ENCODE measurements at regions not wholly inside any gene's neighbourhood (a gene's known extent, or its start where the extent isn't known, plus 50 kb on each side); places are given as distances from the start of the nearest gene placed in this dataset.

DNA sequence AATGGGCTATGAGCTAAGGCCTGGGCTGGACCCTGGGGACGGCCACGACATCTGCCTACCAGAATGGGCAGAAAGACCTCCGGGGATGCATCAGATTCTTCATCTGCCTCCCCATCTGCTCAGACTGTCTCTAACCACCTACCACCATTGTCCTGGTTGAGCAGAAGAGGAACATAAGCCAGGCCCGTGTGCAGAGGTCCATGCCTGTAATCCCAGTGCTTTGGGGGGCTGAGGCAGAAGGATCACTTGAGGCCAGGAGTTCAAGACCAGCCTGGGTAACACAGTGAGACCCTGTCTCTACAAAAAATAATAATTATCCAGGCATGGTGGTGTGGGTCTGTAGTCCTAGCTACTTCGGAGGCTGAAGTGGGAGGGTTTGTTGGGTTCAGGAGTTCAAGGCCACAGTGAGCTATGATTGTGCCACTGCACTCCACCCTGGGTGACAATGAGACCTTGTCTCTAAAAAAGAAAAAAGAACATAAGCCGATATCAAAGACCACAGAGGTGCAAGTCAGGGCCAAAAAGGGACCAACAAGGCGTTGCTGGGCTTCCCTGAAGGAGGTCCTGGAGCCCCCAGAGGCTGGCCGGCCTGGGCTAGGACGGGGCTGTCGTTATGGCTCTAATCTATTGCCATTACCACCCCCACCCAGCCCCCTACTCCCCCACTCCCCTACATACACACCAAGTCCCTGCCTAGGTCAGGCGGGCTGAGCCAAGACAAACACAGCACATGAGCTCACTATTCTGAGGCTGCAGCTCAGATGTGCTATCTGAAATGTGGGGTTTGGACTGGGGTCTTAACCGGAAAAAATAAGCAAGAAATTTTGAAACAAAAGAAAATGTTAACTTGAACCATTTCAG is 239.2 kb upstream of the RAB4A start:
- no peak for DNase-seq (ENCODE audit: low read depth)

DNA sequence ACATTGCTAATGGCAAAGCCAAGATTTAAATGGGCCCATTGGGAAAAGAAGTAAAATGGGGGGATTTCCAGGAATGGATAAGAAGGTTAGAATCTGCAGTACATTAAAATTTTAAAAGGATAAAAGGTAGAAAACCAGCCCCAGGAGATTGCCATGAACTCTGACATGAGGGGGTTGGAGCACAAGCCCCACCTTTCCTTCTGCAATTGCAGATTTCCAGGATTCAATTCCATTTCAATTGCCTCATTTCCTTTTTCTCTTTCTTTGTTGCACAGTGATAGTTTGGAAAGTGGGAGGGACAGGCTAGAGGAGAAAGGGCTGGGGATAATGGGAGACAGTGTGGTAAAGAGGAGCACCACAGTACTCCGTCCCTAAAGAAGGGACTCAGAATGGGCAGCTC is 238.5 kb upstream of the RAB4A start:
- no peak for DNase-seq (ENCODE audit: low read depth)

- no peak for DNase-seq (ENCODE audit: low read depth)
Measured at GRCh38 chr1:229033480-229033879, 237.4 kb upstream of the RAB4A start.

DNA sequence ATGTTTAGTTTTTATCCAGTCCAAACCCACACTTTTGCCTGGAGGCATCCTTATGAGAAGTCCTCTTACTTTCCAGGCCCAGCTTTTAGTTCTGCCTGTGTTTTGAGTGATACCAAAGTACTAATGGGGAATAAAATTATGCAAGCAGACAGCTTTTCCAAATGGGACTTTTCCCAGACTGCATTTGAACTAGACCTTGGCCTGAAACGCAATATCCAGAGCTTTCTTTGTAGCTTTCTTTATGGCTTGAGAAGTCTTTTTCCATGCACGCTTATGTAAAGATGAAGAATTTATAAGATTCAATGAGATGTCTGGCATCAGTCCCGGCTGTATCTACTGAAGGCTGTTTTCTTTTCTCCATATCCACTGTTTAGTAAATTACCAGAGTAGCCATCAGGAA is 236.6 kb upstream of the RAB4A start:
- DNase-seq (ENCODE audit: low read depth) = no peak

- DNase-seq (ENCODE audit: low read depth) = no peak
Measured at GRCh38 chr1:229035054-229035747, 235.7 kb upstream of the RAB4A start.

DNA sequence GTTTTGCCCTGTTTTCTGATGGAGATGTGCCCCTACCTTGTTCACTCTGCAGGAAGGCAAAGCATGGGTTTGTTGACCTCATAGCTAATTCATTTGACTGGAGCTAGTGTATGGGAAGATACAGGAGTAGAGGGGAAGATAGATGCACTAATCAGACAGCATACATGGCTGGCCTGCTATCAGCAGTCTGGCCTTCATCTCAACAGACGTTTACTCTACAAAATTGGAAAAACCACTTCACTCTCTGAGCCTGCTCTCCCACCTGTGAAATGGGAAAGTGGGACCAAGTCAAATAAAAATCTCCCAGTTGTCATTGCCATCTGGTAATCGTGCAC is 235.2 kb upstream of the RAB4A start:
- no peak for DNase-seq (ENCODE audit: low read depth)

DNA sequence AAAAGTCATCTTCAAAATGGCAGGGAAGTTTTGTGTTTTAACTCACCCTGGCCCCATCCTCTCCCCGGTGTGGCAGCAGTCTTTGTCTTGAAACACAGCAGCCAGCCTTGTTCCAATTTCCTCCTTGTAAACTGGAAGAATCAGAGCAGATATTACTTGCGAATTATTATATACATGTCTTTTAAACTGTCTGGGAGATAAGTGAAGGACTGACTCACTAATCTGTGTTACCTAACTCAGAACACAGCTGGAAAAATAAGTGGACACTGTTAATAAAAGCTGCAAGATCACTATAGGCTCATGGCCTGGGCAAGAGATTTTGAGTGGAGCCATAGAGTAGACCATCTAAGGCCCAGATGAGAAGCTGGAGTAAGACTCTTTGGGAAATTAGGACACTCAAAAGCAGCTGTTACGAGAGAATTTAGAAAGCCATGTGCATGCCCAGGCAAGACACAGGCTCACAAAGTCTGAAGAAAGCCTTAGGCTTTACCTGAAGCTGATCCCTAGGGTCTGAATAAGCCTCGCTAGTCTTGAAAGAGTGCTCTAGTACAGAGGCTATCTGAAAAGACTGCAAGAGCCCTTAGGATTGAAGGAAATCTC is 233.0 kb upstream of the RAB4A start:
- no peak for DNase-seq (ENCODE audit: low read depth)

GRCh38 chr1:229040630-229041358 is 230.1 kb upstream of the RAB4A start:
- no peak for DNase-seq (ENCODE audit: low read depth)

GRCh38 chr1:229041946-229042345 is 229.0 kb upstream of the RAB4A start:
- no peak for DNase-seq (ENCODE audit: low read depth)

- DNase-seq (ENCODE audit: low read depth) = no peak
Measured at GRCh38 chr1:229042482-229042881, 228.4 kb upstream of the RAB4A start.

DNA sequence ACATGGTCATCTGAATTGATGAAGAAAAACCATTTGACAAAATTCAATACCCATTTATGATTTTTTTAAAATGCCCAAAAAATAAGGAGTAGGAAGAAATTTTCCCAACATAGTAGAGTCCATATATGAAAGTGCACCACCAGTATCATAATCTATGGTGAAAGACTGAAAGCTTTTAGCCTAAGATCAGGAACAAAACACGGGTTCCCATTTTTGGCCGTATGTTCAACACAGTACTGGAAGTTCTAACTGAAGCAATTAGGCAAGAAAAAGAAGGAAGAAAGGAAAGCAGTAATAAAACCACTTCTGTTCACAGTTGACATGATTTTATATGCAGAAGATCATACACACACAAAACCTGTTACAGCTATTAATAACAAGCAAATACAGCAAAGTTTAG is 227.8 kb upstream of the RAB4A start:
- DNase-seq (ENCODE audit: low read depth) = no peak

GRCh38 chr1:229046251-229046853 is 224.6 kb upstream of the RAB4A start:
- no peak for DNase-seq (ENCODE audit: low read depth)

GRCh38 chr1:229047161-229047839 is 223.6 kb upstream of the RAB4A start:
- DNase-seq (ENCODE audit: low read depth) = no peak

GRCh38 chr1:229047840-229048620 is 222.9 kb upstream of the RAB4A start:
- no peak for DNase-seq (ENCODE audit: low read depth)

DNA sequence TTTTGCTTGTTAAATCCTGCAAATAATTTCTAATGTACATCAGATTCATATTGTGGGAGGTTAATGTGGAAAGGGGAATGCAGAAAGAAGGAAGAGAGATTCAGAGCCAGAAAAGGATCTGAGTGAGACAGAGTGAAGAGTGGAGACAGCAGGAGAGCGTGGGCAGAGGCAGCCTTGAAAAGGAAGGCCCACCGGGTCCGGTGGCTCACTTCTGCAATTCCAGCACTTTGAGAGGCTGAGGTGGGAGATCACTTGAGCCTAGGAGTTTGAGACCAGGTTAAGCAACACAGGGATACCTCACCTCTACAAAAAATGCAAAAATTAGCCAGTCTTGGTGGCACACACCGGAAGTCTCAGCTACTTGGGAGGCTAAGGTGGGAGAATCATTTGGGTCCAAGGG is 222.0 kb upstream of the RAB4A start:
- no peak for DNase-seq (ENCODE audit: low read depth)

DNA sequence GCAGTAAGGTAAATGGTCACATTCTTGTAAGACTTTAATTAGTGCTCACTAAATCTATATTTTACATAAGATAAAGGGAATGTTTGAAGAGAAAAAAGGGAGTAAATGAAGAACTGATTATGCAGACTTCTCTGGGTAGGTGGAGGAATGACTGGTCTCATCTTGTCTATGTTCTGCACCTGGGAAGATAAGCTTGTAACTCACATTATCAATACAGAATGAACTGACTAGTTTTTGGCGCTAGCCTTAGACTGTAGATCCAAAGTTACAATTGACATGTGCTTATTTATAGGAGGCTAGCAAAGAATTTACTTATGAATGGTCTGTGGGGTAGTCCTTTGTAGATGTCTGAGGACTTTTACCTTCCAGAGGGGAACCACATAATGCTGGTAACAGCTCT is 214.9 kb upstream of the RAB4A start:
- DNase-seq (ENCODE audit: low read depth) = no peak

GRCh38 chr1:229058111-229058561 is 212.8 kb upstream of the RAB4A start:
- no peak for DNase-seq (ENCODE audit: low read depth)

DNA sequence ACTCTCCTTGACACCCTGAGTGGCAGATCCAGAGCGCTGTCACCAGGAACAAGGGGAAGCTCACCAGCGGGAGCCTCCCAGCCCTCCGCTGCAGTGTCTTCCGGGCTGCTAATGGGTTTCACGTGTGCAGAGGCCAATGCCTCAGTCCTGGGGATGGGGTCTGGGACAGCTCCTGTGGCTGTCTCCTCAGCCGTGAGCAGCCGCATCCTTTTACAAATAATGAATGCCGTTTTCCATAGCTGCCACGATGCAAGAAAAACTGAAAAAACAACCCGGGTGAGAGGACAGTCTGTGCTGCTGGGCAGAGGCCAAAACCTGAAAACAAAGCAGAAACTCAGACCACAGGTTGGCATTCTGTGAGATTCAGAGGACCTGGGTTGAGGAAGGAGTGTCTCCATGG is 212.2 kb upstream of the RAB4A start:
- no peak for DNase-seq (ENCODE audit: low read depth)

- peak; percentile 30 for DNase-seq (ENCODE audit: low read depth)
Measured at GRCh38 chr1:229059671-229060539, 211.0 kb upstream of the RAB4A start.

DNA sequence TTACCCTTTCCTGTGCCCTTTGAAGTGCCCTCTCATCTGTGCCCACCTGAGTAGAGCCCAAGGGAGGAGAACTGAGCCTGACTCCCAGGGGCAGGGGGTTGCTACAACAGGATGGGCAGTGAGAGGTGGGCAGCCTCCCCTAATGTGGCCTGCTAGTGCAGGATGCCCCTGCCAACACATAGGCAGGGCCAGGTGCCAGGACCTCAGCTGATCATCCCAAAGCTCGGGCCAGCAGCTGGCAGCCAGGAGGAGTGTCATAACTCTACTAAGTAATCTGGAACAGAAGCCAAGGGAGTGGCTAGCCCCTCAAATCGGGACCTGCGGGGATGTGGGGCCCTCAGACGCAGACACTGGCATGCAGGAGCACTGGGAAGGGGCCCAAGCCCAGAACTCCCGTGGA is 208.8 kb upstream of the RAB4A start:
- no peak for DNase-seq (ENCODE audit: low read depth)
